ENCODE measurements at regions not wholly inside any gene's neighbourhood (a gene's known extent, or its start where the extent isn't known, plus 50 kb on each side); places are given as distances from the start of the nearest gene placed in this dataset.
"Not testable (repeated sequence)": the region's sequence is repeated elsewhere in the genome, so short reads cannot be mapped to it uniquely, and the experiment has no call there.

DNA sequence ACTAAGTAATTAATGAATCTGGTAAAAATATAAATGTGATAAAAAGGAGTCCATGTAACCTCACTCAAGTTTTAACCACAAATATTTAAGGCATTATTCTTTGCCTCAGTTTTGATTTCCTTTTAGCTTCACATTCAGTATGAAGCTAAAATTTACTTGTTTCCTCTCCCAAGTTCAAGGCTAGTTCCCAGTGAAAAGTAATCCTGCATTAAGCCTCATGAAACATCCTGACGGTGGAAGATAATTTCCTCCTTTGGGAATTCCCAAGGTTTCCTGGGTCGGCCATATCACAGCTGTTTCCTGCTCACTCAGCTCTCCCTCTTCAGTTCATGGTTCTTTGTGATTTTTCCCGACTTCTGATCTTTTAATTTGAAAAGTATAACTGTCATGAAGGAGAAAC lies 1256.8 kb upstream of the FLRT2 start:
- FAIRE-seq, result no peak

DNA sequence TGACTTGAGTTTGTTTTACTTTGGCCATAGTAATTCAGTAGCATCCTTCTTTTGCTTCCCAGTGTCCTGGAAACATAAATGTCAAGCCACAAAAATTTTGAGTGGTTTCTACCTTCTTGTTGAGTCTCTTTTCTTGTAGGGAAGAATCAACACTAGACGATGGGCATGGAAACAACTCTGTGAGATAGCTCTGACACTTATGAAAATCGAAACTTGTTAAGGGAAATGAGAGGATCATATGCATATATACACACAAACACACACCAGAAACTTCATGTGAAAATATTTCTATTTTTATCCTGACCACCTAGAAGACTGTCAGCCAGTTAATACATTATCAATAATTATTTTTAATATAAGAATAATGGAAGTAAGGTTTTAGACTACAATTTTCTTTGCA lies 1247.3 kb upstream of the FLRT2 start:
- FAIRE-seq, result no peak

DNA sequence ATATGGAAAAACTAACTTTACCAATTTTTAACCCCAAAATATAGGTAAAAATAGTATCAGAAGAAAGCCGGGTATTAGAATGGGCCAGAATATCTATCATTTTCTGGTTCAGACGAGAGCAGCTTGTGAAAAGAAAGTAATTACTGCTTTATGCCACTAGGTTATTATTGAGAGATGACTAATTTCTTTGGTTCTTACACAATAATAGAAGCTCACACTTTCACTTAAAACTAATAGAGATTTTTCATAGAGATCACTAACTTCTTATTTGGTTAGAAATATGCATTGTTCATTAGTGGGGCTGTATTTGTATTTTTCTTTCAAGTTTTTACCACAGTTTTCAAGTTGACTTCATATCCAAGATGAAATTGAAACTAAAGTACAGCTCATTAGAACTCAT lies 1241.2 kb upstream of the FLRT2 start:
- no peak for FAIRE-seq

DNA sequence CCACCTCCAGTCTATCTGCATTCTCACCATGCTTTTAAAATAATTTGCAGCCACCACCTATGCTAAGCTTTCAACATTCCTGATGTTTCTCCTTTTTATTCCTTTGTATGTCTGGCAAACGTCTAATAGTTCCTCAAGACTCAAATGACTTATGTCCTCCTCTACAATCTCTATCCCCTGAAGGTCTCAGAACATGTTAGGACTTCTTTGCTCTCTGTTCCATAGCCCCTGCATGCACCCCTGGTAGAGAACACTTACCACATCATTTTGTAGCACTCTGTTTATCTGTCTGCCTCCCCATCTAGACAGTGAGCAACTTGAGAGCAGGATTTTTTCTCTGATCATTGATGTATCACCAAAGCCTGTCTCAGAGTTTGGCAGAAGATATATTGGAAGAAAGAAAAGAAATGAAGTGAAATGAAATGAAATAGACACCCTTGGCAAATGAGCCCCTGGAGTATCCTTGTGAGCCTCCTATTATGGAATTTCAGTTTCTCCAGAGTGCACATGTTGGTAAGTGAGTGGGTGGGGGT lies 1231.2 kb upstream of the FLRT2 start:
- no peak for FAIRE-seq

DNA sequence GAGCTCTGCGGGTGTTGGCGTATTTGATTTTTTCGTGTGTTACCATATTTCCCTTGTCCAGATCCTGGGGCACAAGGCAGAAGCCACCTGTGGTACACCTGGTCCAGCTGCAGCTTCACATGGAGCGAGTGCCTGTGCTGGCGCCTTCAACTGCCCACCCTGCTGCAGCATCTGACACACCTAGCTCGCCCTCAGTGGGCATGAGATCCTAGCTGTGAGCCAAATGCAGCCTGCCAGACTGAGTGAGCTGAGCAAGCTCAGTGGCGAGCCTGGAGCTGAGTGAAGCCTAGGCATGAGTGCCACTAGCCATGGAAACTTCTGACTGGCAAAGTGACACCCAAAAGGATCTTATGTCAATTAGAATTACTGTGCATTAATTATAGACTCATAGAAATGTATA lies 1226.8 kb upstream of the FLRT2 start:
- FAIRE-seq, result no peak

DNA sequence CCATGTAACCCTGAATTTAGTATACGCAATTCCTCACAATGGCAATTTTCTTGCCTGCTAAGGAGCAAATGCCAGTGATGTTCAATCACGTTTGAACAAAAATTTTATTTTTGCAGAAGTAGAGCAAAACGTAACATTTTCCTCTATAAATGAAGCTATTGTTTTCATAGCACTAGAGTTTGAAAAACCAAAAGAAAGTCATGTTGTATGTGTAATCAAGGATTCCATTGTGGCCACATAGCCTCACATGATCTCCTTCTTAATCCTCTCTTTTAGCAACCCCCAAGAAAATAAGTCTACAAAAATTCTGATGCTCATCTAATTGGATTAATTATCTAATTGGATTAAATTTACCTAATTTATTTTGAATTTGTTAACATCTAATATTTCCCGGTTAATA lies 1217.4 kb upstream of the FLRT2 start:
- no peak for FAIRE-seq

DNA sequence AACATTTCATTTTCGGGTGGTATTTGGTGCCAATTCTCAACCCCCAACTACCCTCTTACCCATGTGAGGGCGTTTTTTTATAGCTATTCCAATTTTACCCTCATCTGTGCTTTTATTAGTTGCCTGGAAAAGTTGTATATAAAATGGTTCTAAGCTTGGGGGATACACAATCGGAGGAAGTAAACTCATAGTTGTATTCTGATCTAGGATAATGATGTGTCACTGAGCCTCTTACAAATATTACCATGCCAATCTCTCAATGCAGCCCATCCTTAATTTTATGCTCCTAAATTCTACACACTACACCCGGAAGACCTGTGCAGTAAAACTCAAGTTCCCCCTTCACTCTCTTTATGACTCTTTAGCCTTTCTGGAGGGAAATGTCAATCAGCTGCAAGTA lies 1206.5 kb upstream of the FLRT2 start:
- no peak for FAIRE-seq

DNA sequence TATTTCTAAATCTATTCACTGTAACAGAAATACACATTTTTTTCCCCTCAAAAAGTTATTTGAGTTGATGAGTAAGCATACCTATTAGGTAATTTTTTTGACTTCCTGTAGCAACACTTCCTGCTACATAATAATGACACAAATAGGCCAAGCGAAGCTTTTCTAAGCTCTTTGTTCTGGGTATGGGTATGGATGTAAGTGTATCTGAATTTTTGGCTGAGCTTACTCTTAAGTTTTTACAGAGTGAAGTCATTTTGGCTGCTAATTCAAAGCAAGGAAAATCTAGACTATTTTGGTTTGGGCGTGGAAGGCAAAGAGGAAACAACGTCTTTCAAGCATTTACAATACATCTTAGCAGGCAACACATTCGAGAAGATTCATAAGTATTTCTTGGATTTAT lies 1206.0 kb upstream of the FLRT2 start:
- no peak for FAIRE-seq

DNA sequence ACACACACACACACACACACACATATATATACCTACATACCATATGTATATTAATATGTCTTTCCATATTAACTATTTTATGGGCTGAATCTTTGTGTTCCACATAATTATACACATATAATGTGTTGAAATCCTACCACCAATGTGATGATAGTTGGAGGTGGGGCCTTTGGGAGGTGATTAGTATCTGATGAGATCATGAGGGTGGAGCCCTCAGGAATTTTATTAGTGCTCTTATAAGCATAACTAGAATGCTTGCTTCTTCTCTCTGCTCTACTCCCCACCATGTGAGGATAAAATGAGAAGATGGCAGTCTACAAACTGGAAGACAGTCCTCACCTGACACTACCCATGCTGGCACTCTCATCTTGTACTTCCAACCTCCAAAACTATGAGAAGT lies 1193.5 kb upstream of the FLRT2 start:
- no peak for FAIRE-seq

DNA sequence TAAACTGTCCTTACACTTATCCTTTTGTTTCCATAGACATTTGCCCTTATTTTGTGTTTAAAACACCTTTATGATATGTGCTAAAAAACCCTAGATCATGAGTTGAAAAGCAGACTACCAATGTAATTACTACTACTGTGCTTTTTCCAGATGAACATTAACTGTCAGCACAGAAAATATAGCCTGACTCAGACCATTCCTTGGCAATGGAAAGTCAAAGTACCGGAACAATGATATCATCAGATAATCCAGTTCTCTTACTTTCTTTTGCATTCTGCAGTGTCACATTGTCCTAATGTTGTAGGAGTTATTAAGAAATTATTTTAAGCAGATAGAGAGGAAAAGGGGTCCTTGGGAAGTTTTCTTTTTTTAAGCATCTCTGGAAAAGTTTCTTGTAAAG lies 1189.0 kb upstream of the FLRT2 start:
- peak; percentile 73 for FAIRE-seq

DNA sequence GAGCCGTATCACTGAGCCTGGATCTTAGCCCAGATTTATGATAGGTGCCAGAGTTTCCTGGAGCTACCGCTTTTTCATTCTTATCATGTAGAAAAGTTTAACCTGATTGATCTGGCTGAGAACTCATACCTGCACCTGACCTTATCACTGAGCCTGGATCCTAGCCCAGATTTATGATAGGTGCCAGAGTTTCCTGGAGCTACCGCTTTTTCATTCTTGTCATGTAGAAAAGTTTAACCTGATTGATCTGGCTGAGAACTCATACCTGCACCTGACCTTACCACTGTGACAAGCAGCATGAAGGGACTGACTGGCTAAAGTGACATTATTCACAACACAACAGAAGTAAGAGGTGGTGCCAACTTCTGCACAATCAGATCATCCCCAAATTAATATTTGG lies 1188.1 kb upstream of the FLRT2 start:
- FAIRE-seq, result not testable (repeated sequence)

DNA sequence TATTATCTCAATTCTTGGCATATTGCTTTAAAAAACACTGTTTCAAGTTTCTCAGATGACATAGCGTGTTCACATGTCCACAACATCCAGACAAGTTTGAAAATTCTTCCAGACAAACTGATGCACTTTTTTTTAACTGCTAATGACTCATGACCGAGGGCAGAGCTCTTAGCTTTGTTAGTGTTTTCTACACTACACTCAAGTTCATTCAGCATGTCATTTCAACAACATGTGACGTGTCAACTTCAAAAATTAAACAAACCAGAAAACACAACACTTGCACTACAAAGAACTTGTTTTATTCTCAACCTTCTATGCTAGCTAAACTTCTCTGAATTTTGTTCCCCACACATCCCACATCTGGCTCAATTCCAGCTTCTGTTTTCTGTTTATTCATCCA lies 1186.3 kb upstream of the FLRT2 start:
- FAIRE-seq, result peak; percentile 92

DNA sequence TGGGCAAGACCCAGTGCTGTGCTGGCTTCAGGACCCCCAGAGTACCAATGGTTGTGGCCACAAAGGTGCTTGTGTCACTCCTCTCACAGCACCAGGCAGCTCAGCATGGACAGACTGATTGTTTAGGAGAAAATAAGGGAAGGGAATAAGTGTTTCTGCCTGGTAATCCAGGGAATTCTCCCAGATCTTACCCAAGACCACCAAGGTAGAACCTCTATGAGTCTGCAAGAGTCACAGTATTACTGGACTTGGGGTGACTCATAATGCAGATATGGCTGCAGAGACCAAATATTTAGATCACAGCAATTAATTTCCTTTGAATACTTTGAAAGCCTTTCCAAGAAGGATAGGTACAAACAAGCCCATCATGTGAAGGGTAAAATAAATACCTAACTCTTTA lies 1178.3 kb upstream of the FLRT2 start:
- no peak for FAIRE-seq

DNA sequence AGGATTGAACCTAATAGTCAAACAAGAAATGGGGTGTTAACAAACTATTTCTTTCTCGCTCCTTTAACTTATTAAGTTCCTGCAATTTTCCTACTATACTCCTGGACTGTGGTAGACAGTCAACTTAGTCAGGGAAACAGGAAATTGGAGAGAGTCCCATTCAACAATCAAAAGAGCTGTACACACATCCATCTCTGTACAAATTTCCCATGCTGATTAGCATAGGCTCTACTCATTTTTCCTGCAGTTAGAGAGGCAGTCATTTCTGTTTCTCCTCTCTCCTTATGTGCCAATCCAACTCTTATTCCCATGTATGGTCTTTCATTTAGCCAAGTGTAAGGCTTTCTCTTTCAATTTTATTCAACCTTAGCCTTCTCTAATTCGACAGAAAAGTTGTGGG lies 1168.5 kb upstream of the FLRT2 start:
- FAIRE-seq, result no peak

DNA sequence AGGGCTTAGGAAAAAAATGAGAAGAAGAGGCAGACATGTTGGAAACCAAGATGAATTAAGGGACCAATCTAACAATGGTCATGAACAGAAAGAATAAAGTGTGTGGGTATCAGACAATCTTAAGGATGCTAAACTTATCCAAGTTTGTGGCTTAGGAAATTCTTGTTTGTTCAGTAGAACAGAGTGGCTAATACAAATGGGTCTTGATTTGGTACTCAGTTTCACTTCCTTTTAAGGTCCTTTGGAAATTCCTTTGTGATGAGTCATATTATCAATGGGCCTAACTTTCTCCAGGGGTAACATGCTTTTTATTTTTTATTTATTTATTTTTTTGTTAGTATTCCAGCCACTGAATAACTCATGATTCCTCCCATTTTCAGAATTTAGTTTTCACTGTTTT lies 1154.7 kb upstream of the FLRT2 start:
- FAIRE-seq, result no peak

DNA sequence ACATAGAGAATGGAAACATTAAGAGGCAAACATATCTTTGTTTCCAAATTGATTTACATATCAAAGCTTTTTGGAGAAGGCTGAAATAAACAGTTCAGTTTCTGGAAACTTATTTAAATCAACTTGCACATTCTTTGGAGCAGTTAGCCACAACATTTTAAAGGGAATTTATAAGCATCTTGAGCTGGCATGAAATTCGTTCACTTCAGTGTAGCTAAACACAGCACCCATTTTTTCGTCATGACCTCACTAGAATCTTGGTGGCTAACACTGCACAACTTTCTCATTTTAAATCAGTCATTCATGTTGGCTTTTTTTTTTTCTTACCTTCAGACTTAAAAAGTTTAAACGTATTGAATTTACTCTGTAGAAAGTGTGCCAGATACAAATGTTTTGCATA lies 1139.9 kb upstream of the FLRT2 start:
- peak; percentile 70 for FAIRE-seq

DNA sequence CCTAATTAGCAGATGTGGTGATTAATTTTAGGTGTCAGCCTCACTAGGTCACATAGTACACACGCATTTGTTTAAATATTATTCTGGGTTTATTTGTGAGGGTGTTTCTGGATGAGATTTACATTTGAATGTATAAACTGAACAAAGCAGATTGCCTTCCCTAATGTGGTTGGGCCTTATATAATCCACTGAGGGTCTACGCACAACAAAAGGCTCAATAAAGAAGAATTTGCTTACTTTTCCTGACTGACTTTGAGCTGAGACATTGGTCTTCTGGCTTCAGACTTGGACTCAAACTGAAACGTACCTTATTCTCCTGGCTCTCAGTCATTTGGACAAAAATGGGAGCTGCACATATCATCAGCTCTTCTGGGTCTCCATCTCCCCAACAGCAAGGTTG lies 1132.3 kb upstream of the FLRT2 start:
- FAIRE-seq, result no peak

DNA sequence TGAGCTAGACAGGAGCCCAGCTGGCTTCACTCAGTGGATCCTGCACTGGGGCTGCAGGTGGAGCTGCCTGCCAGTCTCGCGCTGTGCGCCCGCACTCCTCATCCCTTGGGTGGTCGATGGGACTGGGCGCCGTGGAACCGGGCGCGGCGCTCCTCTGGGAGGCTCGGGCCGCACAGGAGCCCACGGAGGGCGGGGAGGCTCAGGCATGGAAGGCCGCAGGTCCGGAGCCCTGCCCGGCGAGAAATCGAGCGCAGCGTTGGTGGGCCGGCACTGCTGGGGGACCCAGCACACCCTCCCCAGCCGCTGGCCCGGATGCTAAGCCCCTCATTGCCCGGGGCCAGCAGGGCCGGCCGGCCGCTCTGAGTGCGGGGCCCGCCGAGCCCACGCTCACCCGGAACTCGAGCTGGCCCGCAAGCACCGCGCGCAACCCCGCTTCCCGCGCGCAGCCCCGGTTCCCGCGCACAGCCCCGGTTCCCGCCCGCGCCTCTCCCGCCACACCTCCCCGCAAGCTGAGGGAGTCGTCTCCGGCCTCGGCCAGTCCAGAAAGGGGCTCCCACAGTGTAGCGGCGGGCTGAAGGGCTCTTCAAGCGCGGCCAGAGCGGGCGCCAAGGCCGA lies 1130.5 kb upstream of the FLRT2 start:
- no peak for FAIRE-seq

DNA sequence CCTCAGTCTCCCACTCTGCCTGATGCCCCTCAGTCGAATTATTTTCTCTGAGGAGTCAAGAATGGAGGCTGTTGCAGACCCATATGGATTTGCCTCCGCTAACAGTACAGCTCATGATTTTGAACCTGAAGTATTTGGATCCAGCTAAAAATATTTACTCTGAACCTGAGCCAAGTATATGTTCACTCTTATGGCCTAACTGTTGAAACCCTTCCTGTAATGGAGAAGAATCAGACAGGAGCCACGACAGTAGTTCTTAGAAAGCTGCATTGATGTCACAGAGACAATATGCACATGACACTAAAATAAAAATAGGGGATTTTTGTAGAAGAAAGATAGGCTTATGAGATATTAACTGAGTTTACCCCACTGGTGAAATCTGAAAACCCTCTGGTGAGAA lies 1128.3 kb upstream of the FLRT2 start:
- no peak for FAIRE-seq

DNA sequence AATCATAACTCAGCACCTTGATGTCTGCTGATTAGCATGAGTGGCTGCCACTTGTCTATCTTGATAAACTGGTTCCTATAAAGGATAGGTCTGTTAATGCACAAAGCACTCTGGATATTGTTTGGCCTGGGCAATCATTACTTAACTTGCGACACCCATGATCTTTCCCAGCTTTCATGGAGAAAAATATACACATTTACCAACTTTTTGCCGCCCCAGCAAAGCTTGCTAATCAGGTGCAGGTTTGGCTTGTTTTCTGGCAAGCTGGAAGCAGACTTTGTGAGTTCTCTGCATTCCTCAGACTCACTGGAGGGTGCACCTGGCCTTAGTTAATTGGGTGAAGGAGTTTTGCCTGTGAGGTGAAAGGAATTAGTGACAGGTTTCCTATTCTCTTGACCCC lies 1126.4 kb upstream of the FLRT2 start:
- no peak for FAIRE-seq

DNA sequence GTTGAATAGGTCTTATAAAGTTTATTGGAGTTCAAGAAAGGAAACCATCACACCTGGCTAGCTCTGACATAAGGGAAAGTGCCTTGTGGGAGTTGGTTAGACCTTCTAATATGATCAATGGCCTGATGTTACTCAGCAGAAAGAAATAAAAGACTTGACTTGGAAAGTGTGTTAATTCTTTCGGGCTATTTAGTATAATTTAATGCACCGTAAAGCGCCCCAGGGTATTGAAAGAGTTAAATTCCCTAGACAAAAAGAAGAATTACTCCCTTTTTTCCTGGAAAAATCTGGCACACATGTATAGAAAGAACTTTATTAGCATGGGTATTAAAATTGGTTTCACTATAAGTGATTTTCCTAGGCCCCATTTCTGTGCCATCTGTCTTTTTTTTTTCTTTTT lies 1125.7 kb upstream of the FLRT2 start:
- FAIRE-seq, result no peak

DNA sequence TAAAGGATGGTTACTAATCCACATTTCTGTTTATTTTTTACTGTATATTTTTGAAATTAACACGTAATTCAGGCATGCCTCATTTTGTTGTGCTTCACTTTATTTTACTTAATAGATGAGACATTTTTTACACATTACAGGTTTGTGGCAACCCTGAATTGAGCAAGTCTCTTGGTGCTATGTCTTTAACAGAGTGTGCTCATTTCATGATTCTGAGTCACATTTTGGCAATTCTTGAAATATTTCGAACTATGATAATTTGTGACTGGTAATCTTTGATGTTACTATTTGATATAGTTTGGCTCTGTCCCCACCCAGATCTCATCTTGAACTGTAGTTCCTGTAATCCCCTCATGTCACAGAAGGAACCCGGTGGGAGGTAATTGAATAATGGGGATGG lies 1120.5 kb upstream of the FLRT2 start:
- no peak for FAIRE-seq

DNA sequence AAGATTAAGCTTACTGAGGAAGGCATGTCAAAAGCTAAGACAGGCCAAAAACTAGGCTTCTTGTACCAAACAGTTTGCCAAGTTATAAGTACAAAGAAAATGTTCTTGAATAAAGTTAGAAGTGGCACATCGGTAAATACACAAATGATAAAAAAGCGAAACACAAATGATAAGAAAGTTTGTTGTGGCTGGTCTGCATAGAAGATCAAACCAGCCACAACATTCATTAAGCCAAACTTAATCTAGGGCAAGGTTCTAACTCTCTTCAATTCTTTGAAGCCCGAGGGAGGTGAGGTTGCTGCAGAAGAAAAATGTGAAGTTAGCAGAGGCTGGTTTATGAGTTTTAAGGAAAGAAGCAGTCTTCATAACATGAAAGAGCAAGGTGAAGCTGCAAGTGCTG lies 1119.6 kb upstream of the FLRT2 start:
- FAIRE-seq, result no peak

DNA sequence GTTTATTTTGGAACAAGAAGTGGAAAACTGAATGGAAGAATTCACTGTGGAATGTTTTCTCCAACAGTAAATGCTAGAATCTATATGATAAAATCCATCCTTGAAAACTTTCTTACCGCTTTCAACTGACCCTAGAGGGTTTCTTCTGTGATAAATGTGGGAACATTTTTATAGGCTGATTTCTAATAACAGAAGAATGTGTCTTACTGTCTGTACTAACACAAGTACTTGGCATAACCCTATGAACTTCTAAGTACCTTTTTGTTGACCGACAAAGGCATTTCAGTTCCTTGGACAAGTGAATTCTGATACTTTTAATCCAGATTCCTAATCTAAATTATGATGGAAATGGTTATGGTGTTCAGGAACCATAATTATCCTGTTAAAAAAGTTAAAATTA lies 1109.7 kb upstream of the FLRT2 start:
- no peak for FAIRE-seq

DNA sequence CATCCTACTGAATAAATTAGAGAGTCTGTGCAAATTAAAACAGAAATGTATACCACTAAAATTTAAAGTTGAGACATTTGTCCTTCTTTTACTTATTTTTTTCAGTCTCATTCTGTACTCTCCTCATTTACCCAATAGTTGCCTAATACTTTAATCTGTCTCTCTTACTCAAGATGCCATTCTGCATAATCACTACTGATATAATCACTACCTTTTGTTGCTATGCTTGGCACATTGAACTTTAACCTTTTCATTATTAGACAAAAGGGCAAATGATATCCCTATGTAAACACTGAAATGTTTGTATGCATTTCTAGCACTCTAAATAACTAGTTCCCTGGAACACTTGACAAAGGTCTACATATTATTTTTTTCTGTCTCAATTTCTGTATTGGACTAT lies 1108.3 kb upstream of the FLRT2 start:
- FAIRE-seq, result no peak

DNA sequence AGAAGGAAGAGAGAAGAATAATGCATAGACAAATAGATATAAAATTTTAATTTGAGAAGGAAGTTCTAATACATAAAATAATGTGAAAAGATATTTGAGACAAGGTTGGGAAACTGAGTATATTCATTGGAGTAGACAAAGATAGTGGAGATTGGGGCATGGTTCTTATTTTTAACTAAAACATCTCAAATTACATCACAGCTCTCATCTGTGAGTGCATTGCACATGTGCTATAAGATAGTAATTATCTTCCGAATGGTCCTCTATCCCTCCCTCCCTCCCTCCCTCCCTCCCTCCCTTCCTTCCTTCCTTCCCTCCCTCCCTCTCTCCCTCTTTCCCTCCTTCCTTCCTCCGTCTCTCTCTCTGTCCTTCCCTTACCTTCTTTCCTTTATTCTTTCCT lies 1104.0 kb upstream of the FLRT2 start:
- FAIRE-seq, result no peak
